ENCODE measurements at regions not wholly inside any gene's neighbourhood (a gene's known extent, or its start where the extent isn't known, plus 50 kb on each side); places are given as distances from the start of the nearest gene placed in this dataset.
"Not testable (repeated sequence)": the region's sequence is repeated elsewhere in the genome, so short reads cannot be mapped to it uniquely, and the experiment has no call there.

DNA sequence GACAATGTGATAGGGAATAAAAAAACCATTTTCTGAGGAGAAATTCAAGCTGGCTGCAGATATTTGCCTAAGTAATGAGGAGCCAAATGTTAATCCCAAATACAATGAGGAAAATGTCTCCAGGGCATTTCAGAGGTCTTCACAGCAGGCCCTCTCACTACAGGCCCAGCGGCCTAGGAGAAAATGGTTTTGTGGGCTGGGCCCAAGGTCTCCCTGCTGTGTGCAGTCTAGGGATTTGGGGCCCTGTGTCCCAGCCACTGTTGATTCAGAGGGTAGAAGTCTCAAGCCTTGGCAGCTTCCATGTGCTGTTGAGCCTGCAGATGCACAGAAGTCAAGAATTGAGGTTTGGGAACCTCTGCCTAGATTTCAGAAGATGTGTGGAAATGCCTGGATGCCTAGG lies 778.7 kb downstream of the CENPC start:
- no peak for ATAC-seq
- TF ChIP-seq OSR1 (CRISPR knock-in tag; IDR thresholded peaks at IDR 0.05), result no peak
- TF ChIP-seq ZNF565 (CRISPR knock-in tag; conservative IDR thresholded peaks at IDR 0.05; ENCODE audit: low read depth), result no peak
- TF ChIP-seq ESRRG (CRISPR knock-in tag; IDR thresholded peaks at IDR 0.05), result no peak
- TF ChIP-seq PPARA (CRISPR knock-in tag; IDR thresholded peaks at IDR 0.05; ENCODE audit: borderline replicate concordance), result no peak
- TF ChIP-seq, protein P1, sequence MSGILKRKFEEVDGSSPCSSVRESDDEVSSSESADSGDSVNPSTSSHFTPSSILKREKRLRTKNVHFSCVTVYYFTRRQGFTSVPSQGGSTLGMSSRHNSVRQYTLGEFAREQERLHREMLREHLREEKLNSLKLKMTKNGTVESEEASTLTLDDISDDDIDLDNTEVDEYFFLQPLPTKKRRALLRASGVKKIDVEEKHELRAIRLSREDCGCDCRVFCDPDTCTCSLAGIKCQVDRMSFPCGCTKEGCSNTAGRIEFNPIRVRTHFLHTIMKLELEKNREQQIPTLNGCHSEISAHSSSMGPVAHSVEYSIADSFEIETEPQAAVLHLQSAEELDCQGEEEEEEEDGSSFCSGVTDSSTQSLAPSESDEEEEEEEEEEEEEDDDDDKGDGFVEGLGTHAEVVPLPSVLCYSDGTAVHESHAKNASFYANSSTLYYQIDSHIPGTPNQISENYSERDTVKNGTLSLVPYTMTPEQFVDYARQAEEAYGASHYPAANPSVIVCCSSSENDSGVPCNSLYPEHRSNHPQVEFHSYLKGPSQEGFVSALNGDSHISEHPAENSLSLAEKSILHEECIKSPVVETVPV (CRISPR knock-in tag; IDR thresholded peaks at IDR 0.05), result no peak
- TF ChIP-seq, protein P2, sequence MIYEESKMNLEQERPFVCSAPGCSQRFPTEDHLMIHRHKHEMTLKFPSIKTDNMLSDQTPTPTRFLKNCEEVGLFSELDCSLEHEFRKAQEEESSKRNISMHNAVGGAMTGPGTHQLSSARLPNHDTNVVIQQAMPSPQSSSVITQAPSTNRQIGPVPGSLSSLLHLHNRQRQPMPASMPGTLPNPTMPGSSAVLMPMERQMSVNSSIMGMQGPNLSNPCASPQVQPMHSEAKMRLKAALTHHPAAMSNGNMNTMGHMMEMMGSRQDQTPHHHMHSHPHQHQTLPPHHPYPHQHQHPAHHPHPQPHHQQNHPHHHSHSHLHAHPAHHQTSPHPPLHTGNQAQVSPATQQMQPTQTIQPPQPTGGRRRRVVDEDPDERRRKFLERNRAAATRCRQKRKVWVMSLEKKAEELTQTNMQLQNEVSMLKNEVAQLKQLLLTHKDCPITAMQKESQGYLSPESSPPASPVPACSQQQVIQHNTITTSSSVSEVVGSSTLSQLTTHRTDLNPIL (CRISPR knock-in tag; IDR thresholded peaks at IDR 0.05; ENCODE audit: low read depth), result no peak
- TF ChIP-seq, protein P3, sequence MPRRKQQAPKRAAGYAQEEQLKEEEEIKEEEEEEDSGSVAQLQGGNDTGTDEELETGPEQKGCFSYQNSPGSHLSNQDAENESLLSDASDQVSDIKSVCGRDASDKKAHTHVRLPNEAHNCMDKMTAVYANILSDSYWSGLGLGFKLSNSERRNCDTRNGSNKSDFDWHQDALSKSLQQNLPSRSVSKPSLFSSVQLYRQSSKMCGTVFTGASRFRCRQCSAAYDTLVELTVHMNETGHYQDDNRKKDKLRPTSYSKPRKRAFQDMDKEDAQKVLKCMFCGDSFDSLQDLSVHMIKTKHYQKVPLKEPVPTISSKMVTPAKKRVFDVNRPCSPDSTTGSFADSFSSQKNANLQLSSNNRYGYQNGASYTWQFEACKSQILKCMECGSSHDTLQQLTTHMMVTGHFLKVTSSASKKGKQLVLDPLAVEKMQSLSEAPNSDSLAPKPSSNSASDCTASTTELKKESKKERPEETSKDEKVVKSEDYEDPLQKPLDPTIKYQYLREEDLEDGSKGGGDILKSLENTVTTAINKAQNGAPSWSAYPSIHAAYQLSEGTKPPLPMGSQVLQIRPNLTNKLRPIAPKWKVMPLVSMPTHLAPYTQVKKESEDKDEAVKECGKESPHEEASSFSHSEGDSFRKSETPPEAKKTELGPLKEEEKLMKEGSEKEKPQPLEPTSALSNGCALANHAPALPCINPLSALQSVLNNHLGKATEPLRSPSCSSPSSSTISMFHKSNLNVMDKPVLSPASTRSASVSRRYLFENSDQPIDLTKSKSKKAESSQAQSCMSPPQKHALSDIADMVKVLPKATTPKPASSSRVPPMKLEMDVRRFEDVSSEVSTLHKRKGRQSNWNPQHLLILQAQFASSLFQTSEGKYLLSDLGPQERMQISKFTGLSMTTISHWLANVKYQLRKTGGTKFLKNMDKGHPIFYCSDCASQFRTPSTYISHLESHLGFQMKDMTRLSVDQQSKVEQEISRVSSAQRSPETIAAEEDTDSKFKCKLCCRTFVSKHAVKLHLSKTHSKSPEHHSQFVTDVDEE (CRISPR knock-in tag; IDR thresholded peaks at IDR 0.05), result no peak
- TF ChIP-seq ZNF8 (CRISPR knock-in tag; IDR thresholded peaks at IDR 0.05), result no peak
- no peak for TF ChIP-seq CSDC2 (CRISPR knock-in tag; IDR thresholded peaks at IDR 0.05)
- no peak for TF ChIP-seq SNAI2 (CRISPR knock-in tag; IDR thresholded peaks at IDR 0.05)

DNA sequence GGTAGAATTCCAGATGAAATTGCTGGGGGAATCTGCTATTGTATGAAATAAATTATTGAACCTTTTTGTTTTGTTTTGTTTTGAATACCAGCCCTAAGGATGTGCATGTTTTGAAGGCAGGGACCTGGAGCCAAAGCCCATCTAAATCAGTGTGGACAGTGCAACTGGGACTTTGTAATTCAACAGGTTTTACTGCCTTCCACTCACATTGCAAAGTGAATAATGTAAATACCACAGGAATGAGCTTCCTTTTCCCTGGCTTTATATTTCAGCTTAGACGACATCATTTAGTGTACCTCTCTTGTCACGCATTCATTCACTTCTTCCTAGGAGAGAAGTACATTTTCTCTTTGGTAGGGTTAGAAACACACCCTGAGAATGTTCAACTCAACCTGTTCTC lies 795.0 kb downstream of the CENPC start:
- no peak for ATAC-seq
- TF ChIP-seq TCF4 (CRISPR knock-in tag; IDR thresholded peaks at IDR 0.05; ENCODE audit: borderline replicate concordance) (no peak), ESRRG (CRISPR knock-in tag; IDR thresholded peaks at IDR 0.05) (no peak), ISL1 (CRISPR knock-in tag; IDR thresholded peaks at IDR 0.05) (no peak), PPARA (CRISPR knock-in tag; IDR thresholded peaks at IDR 0.05; ENCODE audit: borderline replicate concordance) (no peak), ZFP3 (CRISPR knock-in tag; IDR thresholded peaks at IDR 0.05) (no peak), RARB (CRISPR knock-in tag; IDR thresholded peaks at IDR 0.05) (no peak), SNAI2 (CRISPR knock-in tag; IDR thresholded peaks at IDR 0.05) (no peak)
- TF ChIP-seq, protein P3 (CRISPR knock-in tag; IDR thresholded peaks at IDR 0.05), result no peak

DNA sequence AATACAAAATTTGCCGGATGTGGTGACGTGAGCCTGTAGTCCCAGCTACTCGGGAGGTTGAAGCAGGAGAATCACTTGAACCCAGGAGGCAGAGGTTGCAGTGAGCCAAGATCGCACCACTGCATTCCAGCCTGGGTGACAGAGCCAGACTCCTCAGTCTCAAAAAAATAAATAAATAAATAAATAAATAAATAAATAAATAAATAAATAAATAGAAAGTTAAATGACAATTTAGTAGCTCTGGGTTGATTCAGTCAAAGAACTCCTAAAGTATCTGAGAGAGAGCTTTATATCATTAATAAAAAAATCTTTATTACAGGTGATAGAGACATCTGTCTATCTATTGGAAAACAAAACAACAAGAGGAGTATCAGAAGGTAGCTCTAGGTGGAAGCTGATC lies 798.4 kb downstream of the CENPC start:
- ATAC-seq, result not testable (repeated sequence)

DNA sequence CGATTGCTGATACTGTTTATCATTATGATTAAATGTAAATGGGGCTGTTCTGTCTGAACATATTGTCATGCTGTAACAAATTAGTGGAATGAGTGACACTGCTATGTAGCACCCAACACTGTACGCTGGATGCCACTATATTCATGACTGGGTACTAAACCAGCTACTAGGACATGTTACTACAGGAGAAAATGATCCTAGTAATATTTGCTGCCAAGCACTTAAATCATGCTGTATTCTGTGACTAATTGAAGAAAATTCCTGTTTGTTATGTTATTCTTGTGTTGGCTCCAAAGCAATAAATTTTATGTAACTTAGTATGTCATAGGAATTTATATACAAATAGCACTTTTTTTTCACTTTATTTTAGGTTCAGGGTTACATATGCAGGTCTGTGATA lies 804.2 kb downstream of the CENPC start:
- ATAC-seq, result no peak
- TF ChIP-seq CSDC2 (CRISPR knock-in tag; IDR thresholded peaks at IDR 0.05) (no peak), ZFP3 (CRISPR knock-in tag; IDR thresholded peaks at IDR 0.05) (no peak), GLIS3 (CRISPR knock-in tag; IDR thresholded peaks at IDR 0.05) (no peak), ZNF565 (CRISPR knock-in tag; conservative IDR thresholded peaks at IDR 0.05; ENCODE audit: low read depth) (no peak), TOX (CRISPR knock-in tag; IDR thresholded peaks at IDR 0.05; ENCODE audit: borderline replicate concordance) (no peak), ESRRG (CRISPR knock-in tag; IDR thresholded peaks at IDR 0.05) (no peak), ZNF70 (CRISPR knock-in tag; IDR thresholded peaks at IDR 0.05) (no peak), TCF4 (CRISPR knock-in tag; IDR thresholded peaks at IDR 0.05; ENCODE audit: borderline replicate concordance) (no peak), OSR1 (CRISPR knock-in tag; IDR thresholded peaks at IDR 0.05) (no peak), PPARA (CRISPR knock-in tag; IDR thresholded peaks at IDR 0.05; ENCODE audit: borderline replicate concordance) (no peak)
- TF ChIP-seq, protein P4, sequence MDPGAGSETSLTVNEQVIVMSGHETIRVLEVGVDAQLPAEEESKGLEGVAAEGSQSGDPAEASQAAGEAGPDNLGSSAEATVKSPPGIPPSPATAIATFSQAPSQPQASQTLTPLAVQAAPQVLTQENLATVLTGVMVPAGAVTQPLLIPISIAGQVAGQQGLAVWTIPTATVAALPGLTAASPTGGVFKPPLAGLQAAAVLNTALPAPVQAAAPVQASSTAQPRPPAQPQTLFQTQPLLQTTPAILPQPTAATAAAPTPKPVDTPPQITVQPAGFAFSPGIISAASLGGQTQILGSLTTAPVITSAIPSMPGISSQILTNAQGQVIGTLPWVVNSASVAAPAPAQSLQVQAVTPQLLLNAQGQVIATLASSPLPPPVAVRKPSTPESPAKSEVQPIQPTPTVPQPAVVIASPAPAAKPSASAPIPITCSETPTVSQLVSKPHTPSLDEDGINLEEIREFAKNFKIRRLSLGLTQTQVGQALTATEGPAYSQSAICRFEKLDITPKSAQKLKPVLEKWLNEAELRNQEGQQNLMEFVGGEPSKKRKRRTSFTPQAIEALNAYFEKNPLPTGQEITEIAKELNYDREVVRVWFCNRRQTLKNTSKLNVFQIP (CRISPR knock-in tag; IDR thresholded peaks at IDR 0.05; ENCODE audit: borderline replicate concordance, low read depth), result no peak
- TF ChIP-seq, protein P5, sequence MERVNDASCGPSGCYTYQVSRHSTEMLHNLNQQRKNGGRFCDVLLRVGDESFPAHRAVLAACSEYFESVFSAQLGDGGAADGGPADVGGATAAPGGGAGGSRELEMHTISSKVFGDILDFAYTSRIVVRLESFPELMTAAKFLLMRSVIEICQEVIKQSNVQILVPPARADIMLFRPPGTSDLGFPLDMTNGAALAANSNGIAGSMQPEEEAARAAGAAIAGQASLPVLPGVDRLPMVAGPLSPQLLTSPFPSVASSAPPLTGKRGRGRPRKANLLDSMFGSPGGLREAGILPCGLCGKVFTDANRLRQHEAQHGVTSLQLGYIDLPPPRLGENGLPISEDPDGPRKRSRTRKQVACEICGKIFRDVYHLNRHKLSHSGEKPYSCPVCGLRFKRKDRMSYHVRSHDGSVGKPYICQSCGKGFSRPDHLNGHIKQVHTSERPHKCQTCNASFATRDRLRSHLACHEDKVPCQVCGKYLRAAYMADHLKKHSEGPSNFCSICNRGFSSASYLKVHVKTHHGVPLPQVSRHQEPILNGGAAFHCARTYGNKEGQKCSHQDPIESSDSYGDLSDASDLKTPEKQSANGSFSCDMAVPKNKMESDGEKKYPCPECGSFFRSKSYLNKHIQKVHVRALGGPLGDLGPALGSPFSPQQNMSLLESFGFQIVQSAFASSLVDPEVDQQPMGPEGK (CRISPR knock-in tag; IDR thresholded peaks at IDR 0.05; ENCODE audit: borderline replicate concordance), result no peak
